ENCODE measurements at regions not wholly inside any gene's neighbourhood (a gene's known extent, or its start where the extent isn't known, plus 50 kb on each side); places are given as distances from the start of the nearest gene placed in this dataset.

DNA sequence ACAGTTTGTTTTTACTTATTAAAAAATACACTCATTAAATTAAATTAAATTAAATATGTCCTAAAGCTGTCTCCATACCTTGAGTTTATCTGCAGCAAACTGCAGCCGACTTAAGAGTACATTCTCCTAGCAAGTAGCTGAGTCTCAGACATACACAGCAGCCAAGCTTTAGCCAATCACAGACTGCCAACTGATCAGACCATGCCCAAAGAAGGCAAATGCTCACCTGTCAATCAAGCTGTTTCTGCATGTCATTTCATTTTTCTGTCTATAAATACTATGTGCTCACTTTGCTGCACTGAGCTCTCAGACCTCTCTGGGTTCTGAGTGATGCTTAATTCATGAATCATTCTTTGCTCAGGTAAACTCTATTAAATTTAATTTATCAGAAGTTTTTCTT lies 280.9 kb upstream of the EPHA5 start:
- TF ChIP-seq SUZ12 (IDR thresholded peaks at IDR 0.05; ENCODE audit: extremely low read depth, insufficient read depth, insufficient read length) (no peak), ZNF274 (IDR thresholded peaks at IDR 0.05; ENCODE audit: low read depth, low read length) (no peak), YY1 (IDR thresholded peaks at IDR 0.05; ENCODE audit: insufficient read depth, insufficient read length) (no peak)
- no peak for DNase-seq (ENCODE audit: low read depth, low spot score)

GRCh38 chr4:65943076-65943475 lies 272.8 kb upstream of the EPHA5 start:
- H3K36me3 ChIP-seq (ENCODE audit: insufficient read depth, insufficient read length, low read length): no peaks in the 10 kb centered on the region
- H3K27me3 ChIP-seq (ENCODE audit: insufficient read depth, insufficient read length): no peaks in the 10 kb centered on the region
- no peak for TF ChIP-seq ZNF274 (IDR thresholded peaks at IDR 0.05; ENCODE audit: low read depth, low read length)
- TF ChIP-seq SUZ12 (IDR thresholded peaks at IDR 0.05; ENCODE audit: extremely low read depth, insufficient read depth, insufficient read length): no peak
- no peak for TF ChIP-seq YY1 (IDR thresholded peaks at IDR 0.05; ENCODE audit: insufficient read depth, insufficient read length)

More for the DNA sequence above, 280.9 kb upstream of the EPHA5 start:
- H3K36me3 ChIP-seq (ENCODE audit: insufficient read depth, insufficient read length, low read length): no peaks in the 10 kb centered on the region
- H3K9ac ChIP-seq (ENCODE audit: insufficient read length, low read depth): no peak overlapping the region
- no peaks in the 10 kb centered on the region for H3K27me3 ChIP-seq (ENCODE audit: insufficient read depth, insufficient read length)
- no peaks in the 10 kb centered on the region for H3K9me3 ChIP-seq (ENCODE audit: insufficient read depth, low read length)
- no peaks in the 10 kb centered on the region for H3K4me1 ChIP-seq (ENCODE audit: insufficient read depth, insufficient read length)
- no peak overlapping the region for H3K4me3 ChIP-seq (ENCODE audit: insufficient read length, low read depth)

DNA sequence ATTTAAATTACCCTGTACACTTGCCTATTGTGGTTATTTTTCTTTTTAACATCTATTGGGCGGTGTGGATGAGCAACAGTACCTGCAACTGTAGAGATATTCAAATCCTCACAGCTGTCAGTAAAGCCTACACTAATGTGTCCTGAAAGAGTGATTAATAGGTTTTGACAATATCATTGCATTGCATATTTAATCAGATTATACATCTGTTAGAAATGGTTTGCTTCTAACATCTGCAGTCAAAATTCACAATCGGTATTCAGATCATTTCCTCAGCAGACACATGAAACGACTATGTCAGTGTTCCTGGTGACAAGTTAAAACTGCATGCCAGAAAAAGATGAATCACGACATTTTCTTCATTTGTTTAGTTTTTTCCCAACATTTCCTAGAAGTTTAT lies 254.6 kb upstream of the EPHA5 start:
- DNase-seq (ENCODE audit: low read depth, low spot score): no peak
- no peak for TF ChIP-seq SUZ12 (IDR thresholded peaks at IDR 0.05; ENCODE audit: extremely low read depth, insufficient read depth, insufficient read length)
- no peak for TF ChIP-seq YY1 (IDR thresholded peaks at IDR 0.05; ENCODE audit: insufficient read depth, insufficient read length)
- no peak for TF ChIP-seq ZNF274 (IDR thresholded peaks at IDR 0.05; ENCODE audit: low read depth, low read length)
- Histone ChIP-seq H3K9me3 (ENCODE audit: insufficient read depth, low read length) (no peaks in the 10 kb centered on the region), H3K9ac (ENCODE audit: insufficient read length, low read depth) (no peak overlapping the region), H3K36me3 (ENCODE audit: insufficient read depth, insufficient read length, low read length) (no peaks in the 10 kb centered on the region), H3K27me3 (ENCODE audit: insufficient read depth, insufficient read length) (no peaks in the 10 kb centered on the region), H3K4me1 (ENCODE audit: insufficient read depth, insufficient read length) (no peaks in the 10 kb centered on the region), H3K4me3 (ENCODE audit: insufficient read length, low read depth) (no peak overlapping the region)

More at GRCh38 chr4:65943076-65943475, 272.8 kb upstream of the EPHA5 start:
- H3K9ac ChIP-seq (ENCODE audit: insufficient read length, low read depth): no peak overlapping the region
- no peaks in the 10 kb centered on the region for H3K4me1 ChIP-seq (ENCODE audit: insufficient read depth, insufficient read length)
- H3K4me3 ChIP-seq (ENCODE audit: insufficient read length, low read depth): no peak overlapping the region
- DNase-seq (ENCODE audit: low read depth, low spot score): peak; percentile 52
- no peaks in the 10 kb centered on the region for H3K9me3 ChIP-seq (ENCODE audit: insufficient read depth, low read length)

- H3K9me3 ChIP-seq (ENCODE audit: insufficient read depth, low read length): no peaks in the 10 kb centered on the region
- TF ChIP-seq YY1 (IDR thresholded peaks at IDR 0.05; ENCODE audit: insufficient read depth, insufficient read length): no peak
- no peak for TF ChIP-seq SUZ12 (IDR thresholded peaks at IDR 0.05; ENCODE audit: extremely low read depth, insufficient read depth, insufficient read length)
- no peak for TF ChIP-seq ZNF274 (IDR thresholded peaks at IDR 0.05; ENCODE audit: low read depth, low read length)
- no peak overlapping the region for H3K4me3 ChIP-seq (ENCODE audit: insufficient read length, low read depth)
- H3K27me3 ChIP-seq (ENCODE audit: insufficient read depth, insufficient read length): no peaks in the 10 kb centered on the region
- H3K9ac ChIP-seq (ENCODE audit: insufficient read length, low read depth): no peak overlapping the region
- no peaks in the 10 kb centered on the region for H3K36me3 ChIP-seq (ENCODE audit: insufficient read depth, insufficient read length, low read length)
- DNase-seq (ENCODE audit: low read depth, low spot score): no peak
- no peaks in the 10 kb centered on the region for H3K4me1 ChIP-seq (ENCODE audit: insufficient read depth, insufficient read length)
Observed at GRCh38 chr4:65923616-65924015, 253.3 kb upstream of the EPHA5 start.

- no peak overlapping the region for H3K4me3 ChIP-seq (ENCODE audit: insufficient read length, low read depth)
- H3K4me1 ChIP-seq (ENCODE audit: insufficient read depth, insufficient read length): no peaks in the 10 kb centered on the region
- TF ChIP-seq SUZ12 (IDR thresholded peaks at IDR 0.05; ENCODE audit: extremely low read depth, insufficient read depth, insufficient read length) (no peak), ZNF274 (IDR thresholded peaks at IDR 0.05; ENCODE audit: low read depth, low read length) (no peak), YY1 (IDR thresholded peaks at IDR 0.05; ENCODE audit: insufficient read depth, insufficient read length) (no peak)
- no peak overlapping the region for H3K9ac ChIP-seq (ENCODE audit: insufficient read length, low read depth)
- no peak for DNase-seq (ENCODE audit: low read depth, low spot score)
- no peaks in the 10 kb centered on the region for H3K36me3 ChIP-seq (ENCODE audit: insufficient read depth, insufficient read length, low read length)
- 0 out of 2 replicates have a peak, but pooled peaks cover 6% of the 10 kb centered on the region for H3K9me3 ChIP-seq (ENCODE audit: insufficient read depth, low read length)
- H3K27me3 ChIP-seq (ENCODE audit: insufficient read depth, insufficient read length): no peaks in the 10 kb centered on the region
Observed at GRCh38 chr4:65921180-65921579, 250.9 kb upstream of the EPHA5 start.

DNA sequence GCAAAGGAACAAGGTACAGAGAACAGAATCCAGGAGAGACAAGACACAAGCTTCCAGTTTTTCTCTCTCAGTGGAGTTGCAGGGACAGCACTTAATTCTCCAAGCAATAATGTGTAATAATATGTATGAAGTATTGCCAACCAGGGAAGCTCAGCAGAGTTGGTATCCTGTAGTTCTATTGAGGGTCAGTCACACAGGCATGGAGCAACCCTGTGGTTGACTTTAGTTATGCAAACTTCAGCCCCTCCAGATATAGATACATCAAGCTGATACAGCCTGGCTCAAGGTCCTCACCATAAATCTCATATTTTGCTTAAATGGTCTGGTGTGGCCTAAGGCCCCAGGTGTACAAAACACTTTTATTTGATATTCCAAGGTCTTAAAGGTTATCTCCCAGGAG lies 248.6 kb upstream of the EPHA5 start:
- TF ChIP-seq ZNF274 (IDR thresholded peaks at IDR 0.05; ENCODE audit: low read depth, low read length) (no peak), SUZ12 (IDR thresholded peaks at IDR 0.05; ENCODE audit: extremely low read depth, insufficient read depth, insufficient read length) (no peak)
- H3K4me1 ChIP-seq (ENCODE audit: insufficient read depth, insufficient read length): no peaks in the 10 kb centered on the region
- DNase-seq (ENCODE audit: low read depth, low spot score): no peak
- H3K9me3 ChIP-seq (ENCODE audit: insufficient read depth, low read length): 0 out of 2 replicates have a peak, but pooled peaks cover 6% of the 10 kb centered on the region
- H3K9ac ChIP-seq (ENCODE audit: insufficient read length, low read depth): no peak overlapping the region
- no peaks in the 10 kb centered on the region for H3K36me3 ChIP-seq (ENCODE audit: insufficient read depth, insufficient read length, low read length)
- H3K4me3 ChIP-seq (ENCODE audit: insufficient read length, low read depth): no peak overlapping the region
- no peaks in the 10 kb centered on the region for H3K27me3 ChIP-seq (ENCODE audit: insufficient read depth, insufficient read length)

GRCh38 chr4:65918212-65918611 lies 247.9 kb upstream of the EPHA5 start:
- DNase-seq (ENCODE audit: low read depth, low spot score): no peak
- Histone ChIP-seq H3K9ac (ENCODE audit: insufficient read length, low read depth) (no peak overlapping the region), H3K36me3 (ENCODE audit: insufficient read depth, insufficient read length, low read length) (no peaks in the 10 kb centered on the region)

More at GRCh38 chr4:65918212-65918611, 247.9 kb upstream of the EPHA5 start:
- H3K27me3 ChIP-seq (ENCODE audit: insufficient read depth, insufficient read length): no peaks in the 10 kb centered on the region
- H3K4me1 ChIP-seq (ENCODE audit: insufficient read depth, insufficient read length): no peaks in the 10 kb centered on the region
- H3K4me3 ChIP-seq (ENCODE audit: insufficient read length, low read depth): no peak overlapping the region
- 0 out of 2 replicates have a peak, but pooled peaks cover 6% of the 10 kb centered on the region for H3K9me3 ChIP-seq (ENCODE audit: insufficient read depth, low read length)
- no peak for TF ChIP-seq ZNF274 (IDR thresholded peaks at IDR 0.05; ENCODE audit: low read depth, low read length)
- TF ChIP-seq SUZ12 (IDR thresholded peaks at IDR 0.05; ENCODE audit: extremely low read depth, insufficient read depth, insufficient read length): no peak
- no peak for TF ChIP-seq YY1 (IDR thresholded peaks at IDR 0.05; ENCODE audit: insufficient read depth, insufficient read length)

All from NT2/D1 (cell line).